NCI-H82 treated with DMSO at 0.1 percent for 48 hours (cell line): ENCODE measurements at regions not wholly inside any gene's neighbourhood (a gene's known extent, or its start where the extent isn't known, plus 50 kb on each side); places are given as distances from the start of the nearest gene placed in this dataset.
"Not testable (repeated sequence)": the region's sequence is repeated elsewhere in the genome, so short reads cannot be mapped to it uniquely, and the experiment has no call there.

Experiments
- DNase-seq: peaks from one replicate; lab custom pipeline; 2025; ENCODE audit not compliant: unreplicated experiment; lab: John Stamatoyannopoulos, UW

- DNase-seq, result no peak
Measured at GRCh38 chr1:88502886-88503285, 181.2 kb upstream of the PKN2 start.

GRCh38 chr1:88503646-88504045 lies 180.4 kb upstream of the PKN2 start:
- DNase-seq, result peak; percentile 13

GRCh38 chr1:88504601-88505000 lies 179.5 kb upstream of the PKN2 start:
- DNase-seq, result no peak

GRCh38 chr1:88509379-88509778 lies 174.7 kb upstream of the PKN2 start:
- DNase-seq, result no peak

- no peak for DNase-seq
Measured at GRCh38 chr1:88514544-88515060, 169.5 kb upstream of the PKN2 start.

- not testable (repeated sequence) for DNase-seq
Measured at GRCh38 chr1:88517499-88517898, 166.6 kb upstream of the PKN2 start.

- peak; percentile 66 for DNase-seq
Measured at GRCh38 chr1:88519156-88519555, 164.9 kb upstream of the PKN2 start.

GRCh38 chr1:88523854-88524528 lies 160.1 kb upstream of the PKN2 start:
- DNase-seq, result no peak

GRCh38 chr1:88526456-88526855 lies 157.6 kb upstream of the PKN2 start:
- no peak for DNase-seq

GRCh38 chr1:88528792-88529191 lies 155.3 kb upstream of the PKN2 start:
- DNase-seq, result no peak

- no peak for DNase-seq
Measured at GRCh38 chr1:88529581-88529980, 154.5 kb upstream of the PKN2 start.

GRCh38 chr1:88530246-88530645 lies 153.8 kb upstream of the PKN2 start:
- no peak for DNase-seq

GRCh38 chr1:88537787-88538186 lies 146.3 kb upstream of the PKN2 start:
- no peak for DNase-seq

GRCh38 chr1:88538222-88538899 lies 145.7 kb upstream of the PKN2 start:
- no peak for DNase-seq

- DNase-seq, result no peak
Measured at GRCh38 chr1:88540255-88540654, 143.8 kb upstream of the PKN2 start.

GRCh38 chr1:88541596-88541995 lies 142.5 kb upstream of the PKN2 start:
- no peak for DNase-seq

- no peak for DNase-seq
Measured at GRCh38 chr1:88544195-88544594, 139.9 kb upstream of the PKN2 start.

- no peak for DNase-seq
Measured at GRCh38 chr1:88549536-88549935, 134.5 kb upstream of the PKN2 start.

GRCh38 chr1:88552226-88552625 lies 131.8 kb upstream of the PKN2 start:
- peak; percentile 41 for DNase-seq

- DNase-seq, result no peak
Measured at GRCh38 chr1:88557014-88557413, 127.1 kb upstream of the PKN2 start.

GRCh38 chr1:88560621-88561020 lies 123.5 kb upstream of the PKN2 start:
- no peak for DNase-seq

GRCh38 chr1:88562991-88563390 lies 121.1 kb upstream of the PKN2 start:
- no peak for DNase-seq
